Activated T-cell treated with anti-CD3 and anti-CD28 coated beads for 48 hours (primary cell): ENCODE measurements at regions not wholly inside any gene's neighbourhood (a gene's known extent, or its start where the extent isn't known, plus 50 kb on each side); places are given as distances from the start of the nearest gene placed in this dataset.

Source experiments
- DNase-seq: peaks from one replicate; pipeline ENCODE4 v3.0.0-alpha.2; 2020; ENCODE audit warnings: low read depth

GRCh38 chr19:27775395-27775794 lies 1437.6 kb downstream of the UQCRFS1 start:
- DNase-seq = no peak

- DNase-seq = peak; percentile 17
Observed at GRCh38 chr19:27774827-27775226, 1438.1 kb downstream of the UQCRFS1 start.

- peak; percentile 9 for DNase-seq
Observed at GRCh38 chr19:27774337-27774736, 1438.6 kb downstream of the UQCRFS1 start.

GRCh38 chr19:27773318-27774094 lies 1439.4 kb downstream of the UQCRFS1 start:
- no peak for DNase-seq

- DNase-seq = no peak
Observed at GRCh38 chr19:27772059-27772458, 1440.9 kb downstream of the UQCRFS1 start.

- no peak for DNase-seq
Observed at GRCh38 chr19:27770095-27770494, 1442.9 kb downstream of the UQCRFS1 start.

GRCh38 chr19:27767234-27767633 lies 1445.7 kb downstream of the UQCRFS1 start:
- DNase-seq = no peak

GRCh38 chr19:27765912-27766725 lies 1446.8 kb downstream of the UQCRFS1 start:
- DNase-seq = no peak

GRCh38 chr19:27765397-27765796 lies 1447.6 kb downstream of the UQCRFS1 start:
- no peak for DNase-seq

GRCh38 chr19:27764186-27764804 lies 1448.7 kb downstream of the UQCRFS1 start:
- no peak for DNase-seq

- no peak for DNase-seq
Observed at GRCh38 chr19:27762933-27763332, 1450.0 kb downstream of the UQCRFS1 start.

- DNase-seq = no peak
Observed at GRCh38 chr19:27759896-27760295, 1453.1 kb downstream of the UQCRFS1 start.

GRCh38 chr19:27758626-27759505 lies 1454.1 kb downstream of the UQCRFS1 start:
- DNase-seq = no peak

GRCh38 chr19:27754700-27755099 lies 1458.3 kb downstream of the UQCRFS1 start:
- DNase-seq = no peak

GRCh38 chr19:27753622-27754021 lies 1459.3 kb downstream of the UQCRFS1 start:
- DNase-seq = no peak

GRCh38 chr19:27752530-27753184 lies 1460.3 kb downstream of the UQCRFS1 start:
- no peak for DNase-seq

GRCh38 chr19:27751044-27751391 lies 1461.9 kb downstream of the UQCRFS1 start:
- no peak for DNase-seq

GRCh38 chr19:27750391-27751043 lies 1462.4 kb downstream of the UQCRFS1 start:
- no peak for DNase-seq

GRCh38 chr19:27748551-27749152 lies 1464.3 kb downstream of the UQCRFS1 start:
- no peak for DNase-seq

GRCh38 chr19:27746691-27747380 lies 1466.1 kb downstream of the UQCRFS1 start:
- no peak for DNase-seq
